ENCODE measurements at regions not wholly inside any gene's neighbourhood (a gene's known extent, or its start where the extent isn't known, plus 50 kb on each side); places are given as distances from the start of the nearest gene placed in this dataset.
A peak's percentile ranks its signal among the peaks of the same experiment; 100 is the strongest.
"Not testable (repeated sequence)": the region's sequence is repeated elsewhere in the genome, so short reads cannot be mapped to it uniquely, and the experiment has no call there.

GRCh38 chr11:122604621-122605020, 50.9 kb upstream of the UBASH3B start:
- DNase-seq: no peak

GRCh38 chr11:122601141-122602125, 54.1 kb upstream of the UBASH3B start:
- no peak for DNase-seq

DNA sequence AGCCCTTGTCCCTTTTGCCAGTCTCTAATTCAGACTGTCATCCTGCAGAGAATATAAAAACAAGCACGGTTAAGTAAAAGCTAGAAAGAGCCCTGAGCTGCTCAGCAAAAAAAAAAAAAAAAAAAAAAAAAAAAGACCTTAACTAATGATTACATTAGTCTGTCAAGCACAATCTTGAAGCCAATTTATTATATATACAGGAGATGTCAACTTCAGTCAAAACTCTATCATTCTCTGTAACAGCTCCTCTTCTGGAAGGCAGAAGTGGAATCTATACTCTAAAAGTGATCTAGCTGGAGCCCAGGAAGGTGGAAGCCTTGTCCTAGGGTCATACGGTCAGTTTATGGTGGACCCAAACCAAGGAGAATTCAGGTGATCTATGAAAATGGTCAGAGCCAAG, 55.2 kb upstream of the UBASH3B start:
- no peak for DNase-seq

- DNase-seq: no peak
These were observed 56.1 kb upstream of the UBASH3B start for GRCh38 chr11:122599434-122599833.

GRCh38 chr11:122598971-122599370, 56.6 kb upstream of the UBASH3B start:
- DNase-seq: no peak

GRCh38 chr11:122597511-122597910, 58.0 kb upstream of the UBASH3B start:
- no peak for DNase-seq

- DNase-seq: no peak
These were observed 60.4 kb upstream of the UBASH3B start for GRCh38 chr11:122594986-122595645.

DNA sequence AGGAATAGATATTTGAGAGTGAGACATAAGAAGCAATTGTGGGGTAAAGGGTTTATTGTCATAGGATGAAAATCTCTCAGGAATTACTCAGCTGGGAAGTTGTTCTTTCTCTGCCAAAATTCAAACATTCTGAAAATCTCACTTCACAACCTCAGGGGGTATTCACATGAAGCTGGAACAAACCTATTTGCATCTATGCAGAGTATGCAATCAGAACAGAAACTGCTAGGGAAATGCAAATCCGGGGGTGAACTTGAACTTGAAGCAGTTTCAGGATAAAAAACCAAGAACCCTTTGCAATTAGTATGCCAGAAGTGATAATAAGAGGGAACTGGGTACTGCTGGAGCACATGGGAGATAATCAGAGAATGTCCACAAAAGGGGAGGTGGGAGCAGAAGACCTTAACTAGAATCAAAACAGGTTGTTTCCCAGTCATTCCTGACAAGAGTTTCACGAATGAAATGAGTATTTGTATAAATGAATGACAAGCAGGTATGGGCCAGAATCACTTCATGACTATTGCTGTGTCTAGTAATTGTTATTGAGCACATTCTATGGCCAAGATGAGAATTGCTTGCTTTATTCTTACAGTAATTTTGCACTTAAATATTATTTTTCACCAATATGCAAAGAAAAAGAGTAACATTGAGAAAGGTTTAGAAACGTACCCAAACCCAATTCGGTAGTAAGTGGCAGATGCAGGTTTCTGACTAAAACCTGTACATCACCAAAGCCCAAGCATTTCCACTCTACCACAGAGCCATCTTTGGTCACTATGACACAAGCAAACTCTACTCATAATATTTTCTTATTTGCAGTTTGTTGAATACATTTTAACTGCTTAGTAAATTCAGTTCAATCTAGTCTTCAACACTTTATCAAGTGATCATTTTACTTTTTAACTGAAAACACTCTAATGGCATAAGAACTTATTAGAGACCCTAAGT, 61.8 kb upstream of the UBASH3B start:
- no peak for DNase-seq

- DNase-seq: no peak
These were observed 62.9 kb upstream of the UBASH3B start for GRCh38 chr11:122592641-122593040.

DNA sequence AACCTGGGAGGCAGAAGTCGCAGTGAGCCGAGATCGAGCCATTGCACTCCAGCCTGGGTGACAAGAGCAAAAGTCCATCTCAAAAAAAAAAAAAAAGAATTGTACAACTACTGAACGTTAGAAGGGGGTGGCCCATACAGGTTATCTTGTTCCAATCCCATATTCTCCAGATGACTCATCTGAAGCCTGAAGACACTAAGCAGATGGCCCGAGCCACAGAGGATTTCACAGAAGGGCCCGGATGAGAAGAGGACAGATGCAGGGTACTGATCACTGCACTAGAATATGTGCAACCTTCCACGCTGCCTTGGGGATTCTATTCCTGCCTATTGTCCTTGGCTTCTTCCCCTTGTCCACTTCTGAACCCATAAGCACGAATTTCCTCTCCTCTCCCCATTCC, 70.9 kb upstream of the UBASH3B start:
- no peak for DNase-seq

DNA sequence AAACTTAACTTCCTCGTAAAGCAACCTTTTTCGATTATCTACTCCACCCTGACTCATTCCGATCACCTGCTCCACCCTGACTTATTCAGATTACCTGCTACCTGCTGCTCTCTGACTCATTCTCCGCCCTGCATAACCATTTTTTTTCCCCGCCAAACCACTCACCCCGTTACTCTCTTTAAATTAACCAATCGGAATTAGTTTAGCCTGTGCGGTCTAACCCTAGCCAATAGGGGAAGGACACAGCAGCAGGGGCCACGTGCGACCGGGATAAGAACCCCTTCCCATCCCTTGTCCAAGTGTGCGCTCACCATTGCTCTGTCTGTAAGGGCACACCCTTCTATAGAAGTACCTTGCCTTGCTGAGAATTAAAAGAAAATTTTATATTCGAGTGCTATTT, 75.5 kb upstream of the UBASH3B start:
- DNase-seq: not testable (repeated sequence)

- DNase-seq: no peak
These were observed 77.2 kb upstream of the UBASH3B start for GRCh38 chr11:122578171-122578825.

GRCh38 chr11:122572592-122572991, 82.9 kb upstream of the UBASH3B start:
- DNase-seq: no peak

- DNase-seq: no peak
These were observed 91.8 kb upstream of the UBASH3B start for GRCh38 chr11:122563761-122564160.

GRCh38 chr11:122559734-122560382, 95.7 kb upstream of the UBASH3B start:
- no peak for DNase-seq

DNA sequence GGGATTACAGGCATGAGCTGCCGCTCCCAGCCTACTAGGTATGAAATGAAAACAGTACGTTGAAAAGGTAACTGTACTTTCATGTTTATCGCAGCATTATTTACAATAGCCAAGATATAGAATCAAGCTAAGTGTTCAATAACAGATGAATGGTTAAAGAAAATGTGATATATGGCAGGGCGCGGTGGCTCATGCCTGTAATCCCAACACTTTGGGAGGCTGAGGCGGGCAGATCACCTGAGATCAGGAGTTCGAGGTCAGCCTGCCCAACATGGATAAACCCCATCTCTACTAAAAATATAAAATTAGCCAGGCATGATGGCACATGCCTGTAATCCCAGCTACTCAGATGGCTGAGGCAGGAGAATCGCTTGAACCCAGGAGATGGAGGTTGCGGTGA, 96.3 kb upstream of the UBASH3B start:
- DNase-seq: not testable (repeated sequence)

DNA sequence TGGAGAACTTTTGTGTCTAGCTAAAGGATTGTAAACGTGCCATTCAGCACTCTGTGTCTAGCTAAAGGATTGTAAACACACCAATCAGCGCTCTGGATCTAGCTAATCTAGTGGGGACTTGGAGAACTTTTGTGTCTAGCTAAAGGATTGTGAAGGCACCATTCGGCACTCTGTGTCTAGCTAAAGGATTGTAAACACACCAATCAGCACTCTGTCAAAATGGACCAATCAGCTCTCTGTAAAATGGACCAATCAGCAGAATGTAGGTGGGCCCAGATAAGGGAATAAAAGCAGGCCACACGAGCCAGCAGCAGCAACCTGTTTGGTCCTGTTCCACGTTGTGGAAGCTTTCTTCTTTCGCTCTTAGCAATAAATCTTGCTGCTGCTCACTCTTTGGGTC, 98.4 kb upstream of the UBASH3B start:
- DNase-seq: not testable (repeated sequence)

- peak; percentile 51 for DNase-seq
These were observed 98.9 kb upstream of the UBASH3B start for GRCh38 chr11:122556605-122557004.

- DNase-seq: no peak
These were observed 117.5 kb upstream of the UBASH3B start for GRCh38 chr11:122538060-122538459.

DNA sequence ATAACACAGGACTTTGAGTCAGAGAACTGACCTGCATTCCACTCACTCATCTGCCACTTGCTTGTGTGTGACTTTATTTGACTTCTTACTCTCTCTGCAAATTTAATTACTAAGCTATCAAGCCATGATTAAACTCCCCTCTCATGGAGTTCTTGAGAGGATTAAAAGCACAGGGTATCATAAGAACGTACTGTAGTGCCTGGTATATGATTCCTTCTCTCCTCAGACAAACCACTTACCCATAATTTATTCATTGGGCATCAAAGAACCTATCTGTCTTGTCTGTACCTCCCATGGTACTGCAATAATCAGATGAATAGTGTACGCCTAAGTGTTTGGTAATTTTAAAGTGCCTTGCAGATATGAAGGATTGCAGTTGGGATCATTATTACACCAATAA, 130.6 kb upstream of the UBASH3B start:
- DNase-seq: no peak

DNA sequence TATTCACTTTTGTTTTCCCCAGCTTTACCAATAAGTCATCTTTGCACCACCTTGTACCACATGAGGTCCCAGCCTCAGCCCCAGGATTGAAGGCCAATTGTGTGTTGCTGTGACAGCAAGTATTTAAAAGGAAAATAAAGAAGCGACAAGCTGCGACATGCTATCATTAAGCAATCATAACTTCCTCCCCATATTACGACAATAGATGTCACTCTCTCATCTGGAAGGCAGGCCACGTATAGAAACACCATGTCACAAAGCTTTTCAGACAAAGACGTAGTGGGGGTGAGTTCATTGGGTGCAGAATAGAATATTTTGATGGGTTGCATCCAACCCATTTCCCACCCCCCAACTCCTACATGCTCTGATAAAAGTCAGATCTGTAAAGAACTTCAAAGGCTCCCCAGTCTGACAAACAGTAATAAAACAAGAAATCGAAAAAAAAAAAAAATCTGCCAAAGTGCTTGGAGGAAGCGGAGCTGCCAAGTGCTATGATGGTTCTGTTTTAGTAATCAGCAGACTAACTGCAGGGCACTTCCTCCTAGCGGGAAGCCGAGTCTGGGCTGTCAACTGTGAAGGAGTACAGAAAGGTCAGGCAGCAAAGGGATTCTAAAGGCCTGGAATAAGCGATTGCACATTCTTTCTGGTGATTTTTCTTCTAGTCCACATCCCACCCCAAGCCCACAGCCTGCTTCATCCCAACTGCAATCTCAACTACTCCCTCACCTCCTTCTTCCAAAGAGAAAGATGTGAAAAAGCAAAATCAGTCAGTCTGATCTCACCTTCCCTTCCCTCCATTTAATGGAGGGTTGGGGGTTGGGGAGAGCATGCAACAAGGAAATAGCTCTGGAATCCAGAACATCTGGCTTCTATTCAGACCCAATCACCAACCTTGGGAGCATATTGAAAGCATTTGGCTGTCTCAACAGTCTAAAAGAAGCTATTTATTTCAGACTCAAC, 131.4 kb upstream of the UBASH3B start:
- DNase-seq: no peak

Measured in activated naive CD4-positive, alpha-beta T cell treated with anti-CD3 and anti-CD28 coated beads, Interleukin-2, amount 50 U/mL, for 16 hours (primary cell).